Glomerular visceral epithelial cell (primary cell): ENCODE measurements at regions not wholly inside any gene's neighbourhood (a gene's known extent, or its start where the extent isn't known, plus 50 kb on each side); places are given as distances from the start of the nearest gene placed in this dataset.

Experiments used
- DNase-seq: peaks from one replicate; pipeline ENCODE4 v3.0.0-alpha.2; 2016; ENCODE audit errors: extremely low spot score

DNA sequence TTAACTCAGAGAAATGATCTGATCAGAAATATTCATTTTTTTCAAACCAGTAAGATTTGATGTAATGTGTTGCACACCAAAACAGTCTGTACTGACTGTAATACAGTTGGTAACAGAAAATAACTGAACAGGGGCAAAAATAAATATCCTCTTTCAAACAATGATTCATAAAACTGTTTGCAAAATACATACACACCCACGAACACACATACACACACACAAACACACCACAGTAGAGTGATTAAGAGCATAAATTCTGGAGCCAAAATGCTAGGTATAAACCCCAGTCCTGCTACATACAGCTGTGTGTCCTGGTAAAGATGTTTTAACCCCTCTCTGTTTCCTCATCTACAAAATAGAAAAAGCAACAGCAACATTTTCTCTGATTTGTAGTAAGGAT, 376.6 kb downstream of the PDGFC start:
- DNase-seq = no peak

DNA sequence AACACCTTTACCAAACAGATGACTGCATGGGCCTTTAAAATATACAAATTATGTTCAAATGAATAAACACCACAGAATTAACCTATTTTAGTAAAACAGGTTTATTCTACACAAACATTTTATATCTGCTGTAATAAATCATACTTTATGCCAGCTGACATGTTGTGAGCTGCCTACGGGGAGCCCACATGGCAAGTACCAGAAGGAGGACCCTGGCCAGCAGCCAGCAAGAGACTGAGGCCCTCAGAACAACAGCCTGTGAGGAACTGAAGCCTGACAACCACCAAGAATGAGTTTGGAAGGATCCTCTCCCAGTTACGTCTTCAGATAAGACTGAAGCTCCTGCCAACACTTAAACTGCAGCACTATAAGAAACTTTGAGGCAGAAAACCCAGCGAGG, 377.0 kb downstream of the PDGFC start:
- peak; percentile 18 for DNase-seq

DNA sequence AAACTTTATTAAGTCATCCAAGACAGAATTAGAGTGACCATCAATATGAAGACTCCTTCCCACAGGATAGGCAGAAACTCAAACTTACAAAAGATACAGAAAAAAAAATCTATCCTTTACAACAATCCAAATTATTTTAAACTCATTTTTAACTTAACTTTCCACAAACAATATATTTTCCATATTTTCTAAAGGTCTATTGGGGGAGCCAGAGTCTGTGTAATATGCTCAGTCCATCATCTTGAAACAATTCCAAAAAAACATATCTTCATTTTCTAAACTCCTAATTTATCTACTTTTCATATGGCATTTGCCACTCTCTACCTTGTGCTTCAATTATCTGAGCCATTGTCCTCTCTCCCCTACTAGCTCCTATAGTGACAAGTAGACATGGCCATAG, 378.1 kb downstream of the PDGFC start:
- DNase-seq = no peak

DNA sequence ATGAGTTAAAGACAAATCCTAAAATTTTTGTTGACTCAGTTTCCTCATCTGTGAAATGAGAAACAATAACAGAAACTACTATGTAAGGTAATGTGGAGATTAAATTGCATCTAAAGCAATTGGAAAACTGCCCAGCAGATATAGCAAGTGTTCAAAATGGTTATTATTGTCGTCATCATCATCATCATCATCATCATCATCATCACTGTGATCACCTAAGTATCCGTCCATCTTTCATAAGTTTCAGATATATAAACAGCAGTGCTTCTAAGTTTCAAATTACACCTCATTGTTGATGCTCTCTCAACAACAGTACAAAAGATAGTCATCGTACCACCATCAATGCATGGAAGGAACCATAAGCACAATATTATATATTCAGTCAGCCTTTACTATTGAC, 379.9 kb downstream of the PDGFC start:
- no peak for DNase-seq

DNA sequence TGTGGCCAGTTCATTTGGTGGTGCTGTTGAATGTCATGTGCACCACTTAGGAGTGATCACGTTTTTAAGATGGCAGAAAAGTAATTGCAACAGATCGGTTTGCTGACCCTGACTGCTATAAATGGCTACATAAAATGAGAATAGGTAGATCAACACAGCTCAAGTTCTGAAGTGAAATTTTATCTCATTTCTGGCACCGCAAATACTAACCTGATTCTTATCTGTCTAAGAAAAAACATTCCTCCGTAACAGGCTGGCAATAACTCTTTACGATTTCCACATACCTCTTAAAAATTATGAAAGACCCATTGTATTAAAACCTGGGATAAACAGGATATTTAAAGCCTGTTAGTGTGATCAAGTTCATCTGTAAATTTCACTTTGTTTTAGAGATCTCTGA, 387.5 kb downstream of the PDGFC start:
- DNase-seq = no peak

DNA sequence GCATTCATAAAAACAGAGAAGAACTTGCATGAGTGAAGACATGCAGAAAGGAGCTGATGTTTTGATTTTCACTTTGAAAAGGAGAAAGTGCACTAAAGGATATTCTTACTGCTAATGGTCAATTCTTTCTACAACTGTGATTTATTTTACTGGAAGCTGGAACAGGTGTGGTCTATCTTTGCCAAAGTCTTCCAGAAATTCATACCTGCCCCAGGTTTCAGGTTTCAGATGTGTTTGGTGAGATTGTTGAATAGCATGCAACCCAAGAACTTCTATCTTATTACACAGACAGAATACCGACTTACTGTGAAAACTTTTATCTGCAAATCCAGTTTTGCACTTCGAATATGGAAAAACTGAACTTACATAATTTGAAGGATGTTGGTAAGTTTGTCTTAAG, 388.3 kb downstream of the PDGFC start:
- no peak for DNase-seq

DNA sequence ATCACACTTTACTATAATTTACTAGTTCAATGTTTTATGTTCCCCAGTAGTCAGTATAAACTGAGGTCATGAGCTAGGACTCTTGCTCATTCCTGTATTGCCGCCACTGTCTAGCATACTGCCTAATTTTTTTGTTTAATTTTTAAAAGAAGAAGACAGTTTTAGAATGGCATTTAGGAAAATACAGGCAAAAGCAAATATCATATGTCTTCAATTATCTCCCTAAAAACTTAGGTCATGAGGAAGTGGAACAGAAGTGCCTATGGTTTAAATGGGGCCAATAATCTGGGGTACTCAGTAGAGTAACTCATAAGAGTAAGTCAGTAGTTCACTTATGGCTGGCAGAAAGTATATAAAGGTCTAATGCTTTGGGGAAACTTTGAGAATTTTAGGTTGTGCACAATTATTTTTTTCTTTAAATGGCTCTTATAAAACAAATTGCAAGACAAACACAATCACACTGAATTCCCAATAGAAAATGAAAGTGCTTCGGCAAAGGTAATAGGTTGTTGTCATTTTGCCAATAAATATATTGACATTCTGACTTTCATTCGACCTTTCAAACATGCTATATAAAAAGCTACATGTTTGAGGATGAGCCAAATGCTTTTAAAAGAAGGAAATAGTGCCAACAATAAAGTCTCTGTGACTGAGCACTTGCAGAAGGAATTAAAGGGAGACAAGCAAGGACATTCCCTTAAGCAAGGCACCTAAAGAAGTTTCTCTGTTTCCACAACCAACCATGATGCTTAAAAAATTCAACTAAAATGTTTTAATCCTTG, 390.1 kb downstream of the PDGFC start:
- no peak for DNase-seq

DNA sequence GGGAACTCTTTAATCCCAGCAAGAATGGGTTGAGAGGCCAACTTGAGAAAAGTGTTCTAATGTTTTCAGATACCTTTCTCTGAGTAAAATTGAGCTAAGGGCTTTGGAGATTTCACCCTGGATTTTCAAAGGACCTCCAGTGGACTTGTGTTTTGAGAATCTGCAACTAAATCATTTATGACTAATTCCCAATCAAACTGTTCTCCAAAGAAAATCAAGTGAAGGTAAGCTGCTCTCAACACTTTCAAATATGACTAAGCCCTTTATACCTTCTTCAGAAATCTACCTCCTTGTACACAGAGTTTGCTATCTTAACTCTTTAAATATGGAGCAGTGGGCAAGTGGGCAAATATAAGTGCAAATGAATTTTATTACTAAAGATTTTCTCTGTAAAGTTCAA, 392.9 kb downstream of the PDGFC start:
- no peak for DNase-seq

DNA sequence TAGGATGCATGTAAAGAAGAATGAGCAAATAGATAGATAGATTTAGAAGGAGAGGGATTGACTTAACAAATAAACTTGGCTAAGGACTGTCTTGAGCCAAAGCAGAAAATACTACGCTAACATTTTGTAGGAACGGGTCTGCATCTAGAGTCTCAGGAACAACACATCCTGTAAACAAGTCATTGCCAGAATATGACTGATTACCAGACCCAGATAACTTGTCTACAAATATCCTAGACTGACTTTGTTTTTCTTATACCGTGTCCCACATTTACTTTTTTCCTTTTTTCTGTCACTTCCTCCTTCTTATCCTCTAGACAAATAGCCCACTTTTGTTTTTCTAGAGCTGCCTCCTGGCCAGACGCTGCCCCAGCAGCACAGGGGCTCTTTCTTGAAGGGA, 393.6 kb downstream of the PDGFC start:
- DNase-seq = no peak

DNA sequence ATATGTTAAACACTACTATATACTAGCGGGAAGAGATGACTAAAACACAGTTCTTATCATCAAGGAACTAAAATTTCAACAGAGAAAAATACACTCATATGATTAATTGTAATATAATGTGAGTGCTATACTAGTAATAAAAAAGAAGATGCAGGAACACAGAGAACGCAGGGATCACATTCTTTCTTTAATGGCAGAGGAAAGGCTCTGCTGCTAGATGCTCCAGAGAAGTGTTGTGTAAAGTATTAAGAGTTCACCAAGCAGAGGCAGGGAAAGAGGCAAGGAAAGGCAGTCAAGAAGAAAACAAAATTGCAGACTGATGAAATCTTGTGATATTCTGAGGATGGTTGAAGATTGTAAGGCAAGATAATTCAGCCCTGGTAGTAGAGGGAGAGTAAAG, 394.7 kb downstream of the PDGFC start:
- DNase-seq = no peak

DNA sequence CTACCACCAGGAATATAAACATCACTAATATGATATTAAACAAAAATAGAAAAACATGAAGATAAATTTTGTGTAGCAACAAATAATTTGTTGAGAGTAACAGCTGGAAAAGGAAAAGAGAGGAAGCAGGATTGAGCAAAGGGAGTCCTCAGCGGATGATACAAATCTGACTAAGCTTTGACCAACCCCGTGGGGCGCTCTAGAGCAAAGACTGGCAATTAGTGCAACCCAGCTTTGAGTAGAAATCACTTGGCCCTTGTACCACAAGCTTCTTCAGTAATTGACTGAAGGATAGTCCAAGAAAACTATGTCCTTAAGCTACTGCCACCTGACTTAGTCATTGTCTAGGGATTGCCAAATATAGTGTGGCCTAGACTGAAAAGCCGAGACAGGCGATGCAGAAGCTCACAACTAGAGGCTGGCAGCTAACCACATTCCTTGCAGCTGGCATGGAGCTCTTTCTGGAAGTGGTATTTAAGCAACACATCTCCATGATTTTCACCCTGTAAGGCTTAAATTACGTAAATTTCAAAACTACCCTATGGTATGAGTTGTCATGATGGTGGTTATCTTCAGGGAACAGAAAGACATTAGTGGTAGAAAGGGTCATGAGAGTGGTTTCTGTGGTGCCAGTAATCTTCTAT, 396.0 kb downstream of the PDGFC start:
- DNase-seq = peak; percentile 87

DNA sequence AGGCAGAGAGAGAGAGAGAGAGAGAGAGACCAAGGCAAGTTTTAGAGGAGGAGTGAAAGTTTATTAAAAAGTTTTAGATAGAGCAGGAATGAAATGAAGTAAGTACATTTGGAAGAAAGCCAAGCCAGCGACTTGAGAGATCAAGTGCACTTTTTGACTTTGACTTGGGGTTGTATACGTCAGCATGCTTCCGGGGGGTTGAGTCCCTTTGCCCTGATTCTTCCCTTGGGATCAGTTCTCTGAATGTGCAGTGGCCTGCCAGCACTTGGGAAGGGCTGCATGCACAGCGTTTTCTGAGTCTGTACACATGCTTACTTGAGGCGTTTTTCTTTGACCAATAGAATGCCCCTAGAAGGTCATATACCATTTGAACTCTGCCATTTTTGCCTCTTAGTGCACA, 400.5 kb downstream of the PDGFC start:
- DNase-seq = no peak

DNA sequence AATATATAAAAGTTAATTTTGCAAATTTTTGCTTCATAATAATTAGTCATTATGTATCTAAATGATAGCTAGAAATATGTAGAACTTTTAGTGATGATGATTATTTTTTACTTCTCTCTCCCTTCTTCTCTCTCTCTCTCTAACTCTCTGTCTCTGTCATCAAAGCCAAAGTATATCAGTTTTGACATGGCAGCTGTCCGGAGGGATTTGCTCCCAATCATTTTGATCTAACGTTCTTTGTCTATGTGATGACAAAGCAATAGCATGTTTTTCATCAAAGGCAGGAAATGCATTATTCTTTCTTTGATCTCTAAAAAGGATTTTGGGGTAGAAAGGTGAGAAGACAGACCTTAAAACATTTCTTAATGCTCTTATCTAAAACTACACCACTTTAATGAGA, 402.1 kb downstream of the PDGFC start:
- DNase-seq = no peak

DNA sequence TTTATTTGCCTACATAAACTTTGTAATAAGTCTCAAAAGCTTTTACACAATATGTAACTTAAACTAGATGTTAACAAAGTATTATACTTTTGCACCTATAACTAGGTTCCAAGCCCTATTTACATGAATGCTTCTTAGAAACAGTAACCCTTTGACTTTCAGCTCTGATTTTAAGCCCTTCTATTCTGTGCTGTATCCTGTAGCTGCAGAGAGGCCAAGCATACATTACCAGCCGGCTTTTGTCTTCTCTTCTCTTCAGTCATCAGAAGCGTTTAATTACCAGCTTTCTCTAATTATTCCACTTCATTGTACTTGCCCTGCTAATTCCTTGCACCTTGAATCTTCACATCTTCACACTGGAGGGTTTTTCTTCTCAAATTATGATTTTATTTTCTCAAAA, 403.1 kb downstream of the PDGFC start:
- no peak for DNase-seq

DNA sequence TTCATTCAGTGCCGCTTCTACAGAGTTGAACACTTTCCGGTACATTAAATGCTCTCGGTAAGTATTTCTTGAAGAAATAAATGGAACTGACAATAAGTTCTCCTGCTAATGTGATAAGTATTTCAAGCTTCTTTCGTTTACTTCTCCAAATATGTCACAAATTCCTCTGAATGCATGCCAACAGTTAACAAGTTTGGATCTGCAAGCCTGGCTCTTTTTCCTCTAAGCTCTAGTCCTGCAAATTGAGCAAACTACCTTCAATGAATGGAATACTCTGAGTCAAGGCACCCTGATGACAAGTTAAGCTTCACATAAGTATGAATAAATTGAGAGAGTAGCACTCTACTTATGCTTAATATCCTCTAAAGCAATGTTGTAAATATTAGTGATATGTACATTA, 403.6 kb downstream of the PDGFC start:
- DNase-seq = no peak

DNA sequence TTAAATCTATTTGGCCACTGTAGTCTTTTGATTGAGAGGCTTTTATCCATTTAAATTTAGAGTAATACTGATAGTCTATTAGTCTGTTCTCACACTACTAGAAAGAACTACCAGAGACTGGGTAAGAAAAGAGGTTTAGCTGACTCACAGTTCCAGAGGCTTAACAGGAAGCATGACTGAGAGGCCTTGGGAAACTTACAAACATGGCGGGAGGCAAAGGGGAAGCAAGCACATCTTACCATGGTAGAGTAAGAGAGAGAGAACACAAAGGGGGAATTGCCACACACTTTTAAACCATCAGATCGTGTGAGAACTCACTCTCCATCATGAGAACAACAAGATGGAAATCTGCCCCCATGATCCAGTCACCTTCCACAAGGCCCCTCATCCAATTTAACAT, 410.9 kb downstream of the PDGFC start:
- no peak for DNase-seq

DNA sequence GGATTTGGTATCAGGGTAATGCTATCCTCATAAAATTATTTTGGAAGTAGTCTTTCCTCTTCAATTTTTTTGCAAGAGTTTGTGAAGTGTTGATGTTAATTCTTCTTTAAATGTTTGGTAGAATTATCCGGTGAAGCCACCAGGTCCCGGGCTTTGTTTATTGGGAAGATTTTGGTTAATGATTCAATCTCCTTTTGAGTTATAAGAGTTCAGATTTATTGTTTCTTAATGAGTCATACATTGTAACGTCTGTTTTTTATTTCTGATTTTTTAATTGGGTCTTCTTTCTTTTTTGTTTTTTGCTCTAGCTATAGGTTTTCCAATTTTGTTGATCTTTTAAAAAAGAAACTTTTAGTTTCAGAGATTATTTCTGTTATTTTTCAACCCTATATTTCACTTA, 412.3 kb downstream of the PDGFC start:
- DNase-seq = no peak

DNA sequence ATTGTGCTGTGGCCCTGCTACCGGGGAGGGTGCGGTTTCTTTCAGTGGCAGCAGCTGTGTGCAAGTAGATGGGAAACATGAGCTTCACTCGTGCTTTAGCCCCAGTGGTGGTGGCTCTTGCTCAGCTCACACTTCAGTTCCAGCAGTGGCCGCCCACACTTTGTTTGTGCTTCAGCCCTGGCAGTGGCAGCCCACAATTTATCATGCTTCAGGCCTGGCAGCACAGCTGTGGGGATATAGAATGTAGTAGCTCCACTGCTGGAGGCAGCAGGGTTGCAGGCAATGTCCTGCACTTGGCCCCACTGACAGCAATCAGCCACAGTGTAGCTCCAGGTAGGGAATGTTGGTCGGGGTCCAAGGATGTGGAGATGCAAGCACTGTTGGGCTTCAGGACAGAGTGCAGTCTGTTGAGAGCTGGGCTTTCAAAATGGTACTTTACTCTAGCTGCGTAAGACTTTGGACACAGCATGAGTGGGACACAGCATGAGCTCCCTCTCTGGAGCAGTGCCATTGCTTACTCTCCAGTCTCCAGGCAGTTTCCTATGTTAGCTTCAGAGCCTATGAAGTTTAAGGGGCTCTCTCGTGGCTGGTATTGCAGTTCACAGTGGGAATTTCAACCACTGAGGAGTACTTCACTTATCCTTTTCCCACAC, 413.1 kb downstream of the PDGFC start:
- DNase-seq = no peak

DNA sequence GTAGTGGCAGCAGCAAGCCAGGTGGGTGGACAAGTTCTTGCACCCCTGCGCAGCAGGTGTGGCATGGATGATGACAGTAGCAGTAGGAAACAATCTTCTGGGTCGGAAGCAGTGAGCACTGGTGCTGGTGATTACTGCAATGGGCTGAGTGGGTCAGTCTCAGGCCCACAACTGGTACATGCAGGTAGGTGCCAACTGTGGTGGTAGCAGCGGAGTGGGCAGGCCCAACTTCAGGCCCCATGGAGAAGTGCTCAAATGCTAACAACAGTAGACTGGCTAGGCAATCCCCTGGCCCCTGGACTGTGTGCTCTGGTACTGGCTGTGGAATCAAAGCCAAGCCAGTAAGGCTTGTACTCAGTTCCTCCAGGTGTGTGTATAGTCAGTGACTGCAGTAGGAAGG, 413.7 kb downstream of the PDGFC start:
- DNase-seq = no peak

DNA sequence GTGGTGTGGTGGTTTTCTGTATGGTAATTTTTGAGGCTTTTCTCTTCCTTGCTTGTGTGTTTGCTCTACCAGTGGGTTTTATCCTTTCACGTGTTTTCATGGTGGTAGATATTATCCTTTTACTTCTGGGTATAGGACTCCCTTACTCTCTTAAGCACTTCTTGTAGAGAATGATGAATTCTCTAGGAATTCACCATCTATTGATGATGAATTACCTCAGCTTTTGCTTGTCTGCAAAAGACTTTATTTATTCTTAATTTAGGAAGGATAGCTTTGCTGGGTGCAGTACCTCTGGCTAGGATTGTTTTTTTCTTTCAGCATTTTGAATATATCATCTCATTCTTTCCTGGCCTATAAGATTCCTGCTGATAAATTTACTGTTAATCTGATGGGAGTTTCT, 415.3 kb downstream of the PDGFC start:
- no peak for DNase-seq

DNA sequence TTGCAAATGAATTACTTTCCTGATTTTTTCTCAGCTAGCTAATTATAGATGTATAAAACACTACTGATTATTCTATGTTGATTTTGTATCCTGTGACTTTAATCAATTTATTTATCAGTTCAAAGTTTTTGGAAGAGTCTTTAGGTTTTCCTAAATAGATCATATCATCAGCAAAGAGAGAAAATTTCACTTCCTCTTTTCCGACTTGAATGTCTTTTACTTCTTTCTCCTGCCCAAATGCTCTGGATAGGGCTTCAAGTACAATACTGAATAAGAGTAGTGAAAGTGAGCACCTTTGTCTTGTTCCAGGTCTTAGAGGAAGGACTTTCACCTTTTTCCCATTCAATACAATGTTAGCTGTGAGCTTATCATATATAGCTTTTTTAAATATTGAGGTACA, 417.9 kb downstream of the PDGFC start:
- no peak for DNase-seq

DNA sequence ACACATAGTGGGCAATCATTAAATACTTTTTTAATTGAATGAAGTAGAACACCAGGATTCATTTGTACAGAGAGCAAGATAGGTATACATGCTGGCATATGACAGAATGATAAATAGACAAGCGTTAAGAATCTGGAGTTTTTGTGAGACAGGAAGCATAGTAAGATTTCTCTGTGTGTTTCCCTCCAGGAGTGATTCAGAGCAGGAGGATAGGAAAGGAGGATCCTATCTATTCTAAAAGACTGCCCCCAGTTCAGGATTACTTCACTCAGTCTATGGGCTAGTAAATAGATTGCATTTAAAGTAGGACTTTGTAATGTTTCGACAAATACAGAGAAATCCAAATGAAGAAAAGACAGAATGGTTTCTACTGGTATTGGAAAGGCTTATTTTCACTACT, 423.7 kb downstream of the PDGFC start:
- peak; percentile 23 for DNase-seq

DNA sequence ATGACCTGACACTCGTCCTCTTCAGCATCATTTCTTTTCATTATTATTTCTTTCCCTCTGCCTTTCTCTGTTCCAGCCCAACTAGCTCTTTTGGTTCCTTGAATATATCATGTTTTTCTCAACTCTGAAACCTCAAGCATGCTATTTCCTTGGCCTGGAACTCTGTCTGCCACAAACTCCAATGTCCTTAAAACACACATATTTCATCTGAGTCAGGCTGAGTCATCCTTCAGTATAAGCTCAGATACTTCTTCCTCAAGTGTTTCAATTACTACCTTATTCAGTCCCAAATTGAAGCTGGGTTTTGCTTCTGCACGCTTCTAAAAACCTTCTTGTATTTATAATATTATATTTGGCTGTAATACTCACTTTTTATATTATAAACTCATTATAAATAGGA, 424.2 kb downstream of the PDGFC start:
- DNase-seq = peak; percentile 76
